GM12878 (cell line): ENCODE measurements at regions not wholly inside any gene's neighbourhood (a gene's known extent, or its start where the extent isn't known, plus 50 kb on each side); places are given as distances from the start of the nearest gene placed in this dataset.

ENCODE experiments used
- ATAC-seq: fragments of 200-7000 bp; cut with Tn5 transposase; 3 replicates; pipeline ENCODE4 v1.9.1; 2020; ENCODE audit warnings: mild to moderate bottlenecking, moderate library complexity
- BruUV-seq: library from RNA; stranded (reverse); fragments of 400-500 nt; replicated peaks from 2 replicates; lab custom pipeline; 2021; lab: Mats Ljungman, UMichigan
- CTCF ChIA-PET: fragments of 300-600 bp; sonication (Branson Sonifier 250); formaldehyde crosslinking; extraction: SDS; loops from one replicate; lab custom pipeline; 2021; ENCODE audit warnings: inconsistent platforms; lab: Yijun Ruan, JAX
- POLR2A ChIA-PET: fragments of 350-600 bp; formaldehyde crosslinking; extraction: SDS; loops from one replicate; lab custom pipeline; 2021; ENCODE audit warnings: inconsistent platforms; lab: Charles Lee
- RAD21 ChIA-PET: fragments of 300-600 bp; sonication (Branson Sonifier 250); formaldehyde crosslinking; loops from one replicate; lab custom pipeline; 2023; ENCODE audit warnings: antibody characterized with exemption; ENCODE audit not compliant: unreplicated experiment; lab: Charles Lee
- SMC1A ChIA-PET: fragments of 300-600 bp; sonication (Branson Sonifier 250); formaldehyde crosslinking; loops from one replicate; lab custom pipeline; 2023; ENCODE audit not compliant: unreplicated experiment, uncharacterized antibody; lab: Charles Lee
- DNase-seq: peaks from one replicate; pipeline ENCODE4 v3.0.0-alpha.2; 2011; ENCODE audit warnings: low read depth, low spot score
- FAIRE-seq: peaks from 3 replicates; lab custom pipeline; 2011; peaks lifted over from hg19 to GRCh38; lab: Jason Lieb, UNC
- H2AFZ ChIP-seq: 2 replicates; pipeline ENCODE4 v1.6.0; 2011; ENCODE audit warnings: low read depth, low read length, control low read depth; ENCODE audit not compliant: control insufficient read depth
- H3K27ac ChIP-seq: 2 replicates; pipeline ENCODE4 v1.5.1; 2011; ENCODE audit warnings: control low read depth; ENCODE audit not compliant: control insufficient read depth, insufficient read depth
- H3K27me3 ChIP-seq, 2 experiments: replicated peaks in 1 of 2; 2 replicates each; pipeline versions ENCODE4 v1.6.0 to v1.6.1; 2011; ENCODE audit warnings: low read length in 1 of 2; ENCODE audit not compliant: control insufficient read depth in 2 of 2, insufficient read depth in 2 of 2
- H3K36me3 ChIP-seq, 2 experiments: 2 replicates each; pipeline ENCODE4 v1.5.1; 2011; ENCODE audit warnings: low read length in 1 of 2; ENCODE audit not compliant: control insufficient read depth in 2 of 2, insufficient read depth in 2 of 2
- H3K4me1 ChIP-seq: 2 replicates; pipeline ENCODE4 v1.6.1; 2011; ENCODE audit warnings: mild to moderate bottlenecking, low read length, moderate library complexity, mixed read lengths; ENCODE audit not compliant: control insufficient read depth, insufficient read depth
- H3K4me2 ChIP-seq: 2 replicates; pipeline ENCODE4 v1.6.0; 2011; ENCODE audit warnings: control low read depth; ENCODE audit not compliant: control insufficient read depth, insufficient read depth
- H3K4me3 ChIP-seq: fragments of 200-600 bp; sonication (generic); 2 replicates; pipeline ENCODE4 v1.5.1; 2016
- H3K79me2 ChIP-seq: 2 replicates; pipeline ENCODE4 v1.6.0; 2011; ENCODE audit warnings: low read length; ENCODE audit not compliant: control insufficient read depth, insufficient read depth
- H3K9ac ChIP-seq: 2 replicates; pipeline ENCODE4 v1.8.0; 2011; ENCODE audit warnings: low read length, control low read depth, mixed read lengths; ENCODE audit not compliant: control insufficient read depth, insufficient read depth
- H3K9me3 ChIP-seq: replicated peaks from 3 replicates; pipeline ENCODE4 v1.5.1; 2011; ENCODE audit warnings: mild to moderate bottlenecking, low read length; ENCODE audit not compliant: control insufficient read depth, insufficient read depth
- H4K20me1 ChIP-seq: 2 replicates; pipeline ENCODE4 v1.6.0; 2011; ENCODE audit not compliant: control insufficient read depth, insufficient read depth
- ATF3 ChIP-seq: IDR thresholded peaks from 2 replicates; pipeline ENCODE4 v1.6.1; 2011; ENCODE audit warnings: low read depth, mild to moderate bottlenecking, low read length, moderate library complexity, borderline replicate concordance; ENCODE audit errors: extremely low read depth
- BCL11A ChIP-seq: IDR thresholded peaks from 2 replicates; pipeline ENCODE4 v1.6.1; 2011; ENCODE audit warnings: low read depth, low read length
- DPF2 ChIP-seq: fragments of 450-650 bp; IDR thresholded peaks from 2 replicates; pipeline ENCODE4 v1.6.1; 2017; ENCODE audit warnings: mild to moderate bottlenecking
- EP300 ChIP-seq, 2 experiments: fragments of 150-350 bp in 1 of 2; IDR thresholded peaks; 2 replicates each; pipeline ENCODE4 v1.6.1; 2011 to 2012; ENCODE audit warnings: low read depth in 2 of 2, low read length in 2 of 2, borderline replicate concordance in 1 of 2, improper control_type of control experiment in 1 of 2, inconsistent platforms in 1 of 2; ENCODE audit not compliant: control insufficient read depth in 1 of 2
- ESRRA ChIP-seq: IDR thresholded peaks from 2 replicates; pipeline ENCODE4 v1.6.1; 2012; ENCODE audit warnings: mild to moderate bottlenecking, low read length, improper control_type of control experiment
- IRF3 ChIP-seq: fragments of 450-650 bp; IDR thresholded peaks from 2 replicates; pipeline ENCODE4 v1.6.1; 2014; ENCODE audit warnings: mild to moderate bottlenecking
- PAX8 ChIP-seq: fragments of 450-650 bp; IDR thresholded peaks from 2 replicates; pipeline ENCODE4 v1.6.1; 2017; ENCODE audit warnings: mild to moderate bottlenecking, moderate library complexity
- PKNOX1 ChIP-seq: fragments of 450-650 bp; IDR thresholded peaks from 2 replicates; pipeline ENCODE4 v1.6.1; 2016; ENCODE audit warnings: mild to moderate bottlenecking
- SIN3A ChIP-seq: IDR thresholded peaks from 2 replicates; pipeline ENCODE4 v1.6.1; 2012; ENCODE audit warnings: low read depth, low read length, improper control_type of control experiment
- SMARCA5 ChIP-seq: fragments of 450-650 bp; IDR thresholded peaks from 2 replicates; pipeline ENCODE4 v1.6.1; 2017; ENCODE audit warnings: mild to moderate bottlenecking
- YBX1 ChIP-seq: fragments of 450-650 bp; IDR thresholded peaks from 2 replicates; pipeline ENCODE4 v1.6.1; 2016; ENCODE audit warnings: antibody characterized with exemption
- WGBS: methylation state at CpG from one replicate; pipeline ENCODE4 v1.1.6; 2016; ENCODE audit warnings: low lambda C conversion rate; ENCODE audit not compliant: insufficient replicate concordance, insufficient coverage; ENCODE audit errors: missing lambda C conversion rate; 5-methylcytosine and 5-hydroxymethylcytosine counted together
- in situ Hi-C: fragments of 300-500 bp; cut with MboI; formaldehyde crosslinking; loops from 9 replicates; pipeline ENCODE4 v1.14.3; 2018; ENCODE audit warnings: mixed read lengths
- intact Hi-C: fragments of 100-400 bp; cut with micrococcal nuclease; formaldehyde crosslinking; loops from one replicate; pipeline ENCODE4 v1.14.2; 2022; ENCODE audit not compliant: unreplicated experiment

GRCh38 chr5:30525353-30525752 is 668.1 kb upstream of the CDH6 start:
- DNase-seq (no peak), ATAC-seq (no peak), FAIRE-seq (no peak)
- no peaks in the 10 kb centered on the region for H3K4me1 ChIP-seq
- no peak overlapping the region for H3K9ac ChIP-seq
- no peaks in the 10 kb centered on the region for H3K9me3 ChIP-seq
- H3K27ac ChIP-seq, result no peak overlapping the region
- no peaks in the 10 kb centered on the region for H3K36me3 ChIP-seq
- TF ChIP-seq PAX8 (no peak), DPF2 (no peak), EP300 (IDR thresholded peaks at IDR 0.05; ENCODE audit: borderline replicate concordance in 1 of 2, control insufficient read depth in 1 of 2, low read depth in 2 of 2, low read length in 2 of 2) (no peak), YBX1 (no peak), ESRRA (no peak), BCL11A (no peak), IRF3 (no peak), SIN3A (no peak), PKNOX1 (no peak), SMARCA5 (no peak), ATF3 (no peak)
- ChIA-PET SMC1A (no interaction called here), RAD21 (no interaction called here), POLR2A (no interaction called here), CTCF (no interaction called here)
- no peaks in the 10 kb centered on the region for H4K20me1 ChIP-seq
- no peak overlapping the region for H3K4me3 ChIP-seq
- no TSS peak for BruUV-seq
- H3K4me2 ChIP-seq, result no peak overlapping the region
- in situ Hi-C loops (no loop called here), intact Hi-C loops (no loop called here)
- no peak overlapping the region for H2AFZ ChIP-seq
- H3K27me3 ChIP-seq, result no peaks in the 10 kb centered on the region
- 0% methylated on average over 2 of the region's 2 CpGs for WGBS
- no peaks in the 10 kb centered on the region for H3K79me2 ChIP-seq
